GM10266 (cell line): ENCODE measurements at regions not wholly inside any gene's neighbourhood (a gene's known extent, or its start where the extent isn't known, plus 50 kb on each side); places are given as distances from the start of the nearest gene placed in this dataset.

Source experiments
- DNase-seq: peaks from one replicate; pipeline ENCODE4 v3.0.0; 2012; ENCODE audit errors: extremely low spot score
- CTCF ChIP-seq: IDR thresholded peaks from 2 replicates; pipeline ENCODE4 v1.5.1; 2012; ENCODE audit warnings: mild to moderate bottlenecking, low read depth; ENCODE audit not compliant: control insufficient read depth, insufficient read depth; ENCODE audit errors: missing control alignments

GRCh38 chr5:3957658-3958057 lies 362.0 kb downstream of the IRX1 start:
- TF ChIP-seq CTCF = no peak
- DNase-seq = no peak

GRCh38 chr5:3958389-3958788 lies 362.8 kb downstream of the IRX1 start:
- no peak for TF ChIP-seq CTCF

GRCh38 chr5:3962113-3962512 lies 366.5 kb downstream of the IRX1 start:
- no peak for DNase-seq
- TF ChIP-seq CTCF = no peak

More at GRCh38 chr5:3958389-3958788, 362.8 kb downstream of the IRX1 start:
- DNase-seq = no peak

- no peak for TF ChIP-seq CTCF
- no peak for DNase-seq
Observed at GRCh38 chr5:3963652-3964051, 368.0 kb downstream of the IRX1 start.

- no peak for TF ChIP-seq CTCF
Observed at GRCh38 chr5:3980156-3980555, 384.5 kb downstream of the IRX1 start.

DNA sequence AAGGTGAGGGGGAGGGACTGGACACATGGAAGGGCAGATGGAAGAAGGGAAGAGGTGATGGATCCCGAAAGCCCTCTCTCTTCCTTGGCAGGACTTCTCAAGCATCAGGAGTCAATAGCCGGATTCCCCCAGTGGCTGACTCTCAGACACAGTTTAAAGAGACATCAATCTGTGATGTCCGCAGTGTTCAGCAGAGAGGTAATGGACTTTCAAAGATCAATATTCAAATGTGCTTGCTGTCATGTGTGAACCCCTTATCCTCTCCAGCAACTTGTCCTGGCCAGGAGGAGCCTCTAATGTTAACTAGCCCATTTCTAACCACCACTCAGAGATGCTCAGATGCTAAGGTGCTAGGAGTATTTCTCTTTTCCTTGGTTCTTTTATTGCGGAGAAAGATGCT lies 392.2 kb downstream of the IRX1 start:
- no peak for TF ChIP-seq CTCF
- no peak for DNase-seq

More at GRCh38 chr5:3980156-3980555, 384.5 kb downstream of the IRX1 start:
- no peak for DNase-seq

GRCh38 chr5:3993856-3994473 lies 398.3 kb downstream of the IRX1 start:
- TF ChIP-seq CTCF = no peak
- no peak for DNase-seq
